Choroid plexus epithelial cell (primary cell): ENCODE measurements at regions not wholly inside any gene's neighbourhood (a gene's known extent, or its start where the extent isn't known, plus 50 kb on each side); places are given as distances from the start of the nearest gene placed in this dataset.

Source experiments
- DNase-seq: peaks from one replicate; pipeline ENCODE4 v3.0.0-alpha.2; 2010; ENCODE audit warnings: low read depth
- H3K4me3 ChIP-seq: 2 replicates; pipeline ENCODE4 v1.5.1; 2011; ENCODE audit warnings: low read depth, mild to moderate bottlenecking, control low read depth, low read length, moderate library complexity
- TF ChIP-seq, protein P1 (sequence below): conservative IDR thresholded peaks from 2 replicates; pipeline ENCODE4 v1.5.1; 2011; ENCODE audit warnings: low read depth, mild to moderate bottlenecking, control low read depth, inconsistent platforms, low read length, moderate library complexity

DNA sequence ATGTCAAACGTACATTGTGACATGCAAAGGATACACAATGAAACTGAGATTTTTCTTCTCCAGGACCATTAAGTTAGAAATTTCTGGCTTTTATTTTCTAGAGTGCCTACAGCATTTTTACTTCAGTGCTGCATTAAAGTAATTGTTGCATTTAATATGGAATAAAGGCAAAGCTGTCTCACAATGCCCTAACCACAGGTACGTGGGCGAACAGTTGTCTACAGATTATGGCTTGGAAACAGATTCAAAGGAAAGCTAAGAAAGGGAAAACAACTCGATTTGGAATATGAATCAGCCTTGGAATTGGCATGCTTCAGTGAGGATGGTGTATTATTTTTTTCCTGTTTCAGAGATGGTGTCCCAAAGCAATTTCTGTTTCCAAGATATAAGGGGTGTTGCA is 79.1 kb upstream of the TUSC7 start:
- H3K4me3 ChIP-seq: no peak overlapping the region
- DNase-seq: no peak
- TF ChIP-seq, protein P1, sequence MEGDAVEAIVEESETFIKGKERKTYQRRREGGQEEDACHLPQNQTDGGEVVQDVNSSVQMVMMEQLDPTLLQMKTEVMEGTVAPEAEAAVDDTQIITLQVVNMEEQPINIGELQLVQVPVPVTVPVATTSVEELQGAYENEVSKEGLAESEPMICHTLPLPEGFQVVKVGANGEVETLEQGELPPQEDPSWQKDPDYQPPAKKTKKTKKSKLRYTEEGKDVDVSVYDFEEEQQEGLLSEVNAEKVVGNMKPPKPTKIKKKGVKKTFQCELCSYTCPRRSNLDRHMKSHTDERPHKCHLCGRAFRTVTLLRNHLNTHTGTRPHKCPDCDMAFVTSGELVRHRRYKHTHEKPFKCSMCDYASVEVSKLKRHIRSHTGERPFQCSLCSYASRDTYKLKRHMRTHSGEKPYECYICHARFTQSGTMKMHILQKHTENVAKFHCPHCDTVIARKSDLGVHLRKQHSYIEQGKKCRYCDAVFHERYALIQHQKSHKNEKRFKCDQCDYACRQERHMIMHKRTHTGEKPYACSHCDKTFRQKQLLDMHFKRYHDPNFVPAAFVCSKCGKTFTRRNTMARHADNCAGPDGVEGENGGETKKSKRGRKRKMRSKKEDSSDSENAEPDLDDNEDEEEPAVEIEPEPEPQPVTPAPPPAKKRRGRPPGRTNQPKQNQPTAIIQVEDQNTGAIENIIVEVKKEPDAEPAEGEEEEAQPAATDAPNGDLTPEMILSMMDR: no peak

DNA sequence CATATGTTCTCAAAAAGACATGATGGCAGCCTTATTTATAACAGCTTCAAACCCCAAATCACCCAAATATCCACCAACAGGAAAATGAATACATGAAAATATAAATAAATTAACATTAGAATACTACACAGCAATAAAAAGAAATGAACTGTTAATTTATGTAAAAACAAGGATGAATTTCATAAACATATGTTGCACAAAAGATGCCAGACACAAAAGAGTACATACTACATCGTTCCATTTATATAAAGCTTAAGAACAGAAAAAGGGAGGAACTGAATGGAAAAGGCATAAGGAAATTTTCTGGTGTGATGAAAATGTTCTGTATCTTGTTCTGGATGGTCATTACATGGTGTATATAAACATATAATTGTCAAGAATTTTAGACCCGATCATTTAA is 69.9 kb upstream of the TUSC7 start:
- DNase-seq: no peak
- TF ChIP-seq, protein P1: no peak
- no peak overlapping the region for H3K4me3 ChIP-seq

DNA sequence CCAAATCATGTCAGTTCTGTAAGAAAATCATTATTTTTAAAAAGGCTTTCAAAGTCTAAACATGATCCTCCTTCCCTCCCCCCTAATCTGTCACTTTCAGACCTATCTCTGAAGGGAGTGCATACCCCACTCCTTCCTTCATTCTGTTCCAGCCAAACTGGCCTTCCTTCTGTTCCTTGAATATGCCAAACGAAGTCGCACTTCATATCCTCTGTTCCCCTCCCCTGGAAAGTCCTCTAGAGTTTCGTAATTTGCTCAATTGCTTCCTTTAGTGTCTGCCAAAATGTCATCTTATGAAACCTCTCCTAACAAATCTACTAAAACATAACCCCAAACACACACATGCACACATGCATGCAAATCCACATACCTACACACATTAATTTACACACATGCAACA is 69.5 kb upstream of the TUSC7 start:
- DNase-seq: no peak
- no peak overlapping the region for H3K4me3 ChIP-seq
- TF ChIP-seq, protein P1: no peak

DNA sequence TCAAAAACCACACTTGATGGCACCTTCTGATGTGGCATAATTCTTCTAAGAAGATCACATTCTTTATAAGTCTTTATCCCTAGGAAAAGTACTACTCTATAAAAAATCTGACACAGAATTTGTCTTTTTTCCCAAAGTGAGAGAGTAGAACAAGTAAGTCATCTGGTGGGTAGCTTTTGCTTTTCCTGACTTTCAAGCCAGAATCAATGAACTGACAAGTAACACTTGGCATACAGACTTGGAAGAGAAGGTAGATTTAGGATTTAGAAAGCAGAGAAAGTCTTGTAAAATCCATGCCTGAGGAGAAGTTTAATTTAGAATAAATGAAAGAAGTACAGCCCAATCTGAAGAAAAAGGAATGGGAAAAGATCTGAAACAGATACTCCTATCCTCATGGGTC is 66.6 kb upstream of the TUSC7 start:
- TF ChIP-seq, protein P1: no peak
- DNase-seq: no peak
- H3K4me3 ChIP-seq: no peak overlapping the region

DNA sequence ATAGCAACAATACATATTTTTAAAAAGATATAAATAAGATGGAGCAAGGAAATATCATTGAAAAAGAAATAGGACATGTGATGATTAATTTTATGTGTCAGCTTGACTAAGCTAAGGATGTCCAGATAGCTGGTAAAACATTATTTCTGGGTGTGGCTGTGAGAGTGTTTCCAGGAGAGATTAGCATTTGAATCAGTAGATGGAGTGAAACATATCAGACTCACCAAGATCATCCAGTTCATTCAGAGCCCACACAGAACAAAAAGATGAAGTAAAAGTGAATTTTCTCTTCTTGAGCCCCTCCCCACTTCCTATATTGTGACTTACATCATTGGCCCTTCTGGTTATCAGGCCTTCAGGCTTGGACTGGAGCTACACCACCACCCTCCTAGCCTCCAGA is 61.6 kb upstream of the TUSC7 start:
- H3K4me3 ChIP-seq: no peak overlapping the region
- TF ChIP-seq, protein P1: no peak
- no peak for DNase-seq
